H1 (cell line): ENCODE measurements at regions not wholly inside any gene's neighbourhood (a gene's known extent, or its start where the extent isn't known, plus 50 kb on each side); places are given as distances from the start of the nearest gene placed in this dataset.

Source experiments
- ASH2L ChIP-seq: fragments of 200-600, 300-600 bp; sonication (generic); IDR thresholded peaks from one replicate; pipeline ENCODE4 v1.7.1; 2017; ENCODE audit warnings: low read length
- BRCA1 ChIP-seq: IDR thresholded peaks from 2 replicates; pipeline ENCODE4 v1.6.1; 2012; ENCODE audit warnings: low read depth, low read length, improper control_type of control experiment
- CBX5 ChIP-seq: fragments of 300-800, 300-1000 bp; sonication (generic); IDR thresholded peaks from 2 replicates; pipeline ENCODE4 v1.7.1; 2016; ENCODE audit warnings: antibody characterized with exemption, low read length, low read depth
- KDM4A ChIP-seq: IDR thresholded peaks from one replicate; pipeline ENCODE4 v1.7.1; 2012; ENCODE audit warnings: low read depth, mild to moderate bottlenecking, moderate library complexity, low read length, inconsistent platforms; ENCODE audit not compliant: severe bottlenecking
- SIRT6 ChIP-seq: IDR thresholded peaks from one replicate; pipeline ENCODE4 v1.7.1; 2012; ENCODE audit warnings: low read length, inconsistent platforms
- TF ChIP-seq, protein P1 (sequence below): IDR thresholded peaks from 2 replicates; pipeline ENCODE4 v1.6.1; 2012; ENCODE audit warnings: inconsistent platforms

DNA sequence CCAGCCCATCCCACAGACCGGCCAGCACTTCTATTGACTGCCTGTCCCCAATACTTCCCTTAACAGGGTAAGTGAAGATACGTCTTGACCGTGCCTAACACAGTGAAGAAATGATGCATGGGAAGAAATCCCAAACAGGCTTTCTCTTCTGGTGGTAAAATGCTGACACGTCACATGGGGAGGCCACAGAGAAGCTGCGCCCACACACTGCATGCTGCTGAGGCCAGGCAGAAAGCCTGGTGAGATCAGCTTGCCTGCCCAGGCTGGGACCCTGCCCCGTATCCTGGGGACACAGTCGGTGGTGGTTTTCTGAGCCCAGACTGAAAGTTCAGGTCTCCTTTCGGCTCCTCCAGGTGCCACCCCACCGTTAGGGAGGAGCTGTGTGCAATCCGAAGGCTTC lies 356.3 kb upstream of the MGMT start (continued):
- TF ChIP-seq KDM4A: no peak
- TF ChIP-seq BRCA1: no peak
- no peak for TF ChIP-seq CBX5
- TF ChIP-seq SIRT6: no peak
- no peak for TF ChIP-seq ASH2L
- TF ChIP-seq, protein P1, sequence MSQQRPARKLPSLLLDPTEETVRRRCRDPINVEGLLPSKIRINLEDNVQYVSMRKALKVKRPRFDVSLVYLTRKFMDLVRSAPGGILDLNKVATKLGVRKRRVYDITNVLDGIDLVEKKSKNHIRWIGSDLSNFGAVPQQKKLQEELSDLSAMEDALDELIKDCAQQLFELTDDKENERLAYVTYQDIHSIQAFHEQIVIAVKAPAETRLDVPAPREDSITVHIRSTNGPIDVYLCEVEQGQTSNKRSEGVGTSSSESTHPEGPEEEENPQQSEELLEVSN: no peak
